ENCODE measurements at regions not wholly inside any gene's neighbourhood (a gene's known extent, or its start where the extent isn't known, plus 50 kb on each side); places are given as distances from the start of the nearest gene placed in this dataset.

- no peak overlapping the region for H3K4me3 ChIP-seq (ENCODE audit: control insufficient read depth in 2 of 3, extremely low read depth in 1 of 3, insufficient read depth in 2 of 3, low read depth in 1 of 3, low read length in 3 of 3)
- TF ChIP-seq CTCF (optimal IDR thresholded peaks at IDR 0.05 in 1 of 3, IDR thresholded peaks at IDR 0.05 in 1 of 3, conservative IDR thresholded peaks at IDR 0.05 in 1 of 3; ENCODE audit: extremely low read depth in 1 of 3, insufficient read depth in 2 of 3, low read length in 3 of 3) (no peak), EZH2 (IDR thresholded peaks at IDR 0.05; ENCODE audit: low read length) (no peak)
- H3K4me1 ChIP-seq (ENCODE audit: control insufficient read depth, extremely low read depth, insufficient read depth, low read length) = peaks cover 7% of the 10 kb centered on the region
- H3K4me2 ChIP-seq (ENCODE audit: control insufficient read depth, extremely low read depth, insufficient read depth, low read depth, low read length) = no peak overlapping the region
- H3K9me3 ChIP-seq (ENCODE audit: control insufficient read depth, low read depth, low read length) = no peaks in the 10 kb centered on the region
- H4K20me1 ChIP-seq (ENCODE audit: control insufficient read depth, extremely low read depth, insufficient read depth, low read length) = no peaks in the 10 kb centered on the region
- no peak overlapping the region for H2AFZ ChIP-seq (ENCODE audit: control insufficient read depth, low read length)
- no peaks in the 10 kb centered on the region for H3K36me3 ChIP-seq (ENCODE audit: control insufficient read depth in 2 of 2, extremely low read depth in 1 of 2, insufficient read depth in 2 of 2, low read length in 2 of 2)
- FAIRE-seq = no peak
- dilution Hi-C loops (cut with MboI; ENCODE audit: extremely low pct_ligation_motif_present, low sequenced_read_pairs) = no loop called here
- H3K79me2 ChIP-seq (ENCODE audit: control insufficient read depth, insufficient read depth, low read length) = no peaks in the 10 kb centered on the region
- H3K9me1 ChIP-seq (ENCODE audit: control insufficient read depth, extremely low read depth, insufficient read depth, low read length) = no peaks in the 10 kb centered on the region
- DNase-seq (ENCODE audit: low read depth, low spot score) = no peak
- H3K9ac ChIP-seq (ENCODE audit: control insufficient read depth, extremely low read depth, insufficient read depth, low read length) = no peak overlapping the region
- H3K27me3 ChIP-seq (ENCODE audit: control insufficient read depth, extremely low read depth, insufficient read depth, low read length) = no peaks in the 10 kb centered on the region
- H3K27ac ChIP-seq (ENCODE audit: control insufficient read depth, insufficient read depth, low read length) = no peak overlapping the region
Measured at GRCh38 chr9:81772144-81772543, 82.8 kb upstream of the TLE1 start.

GRCh38 chr9:81776390-81776789 lies 87.0 kb upstream of the TLE1 start:
- DNase-seq (ENCODE audit: low read depth, low spot score) (no peak), FAIRE-seq (no peak)
- Histone ChIP-seq H3K9ac (ENCODE audit: control insufficient read depth, extremely low read depth, insufficient read depth, low read length) (no peak overlapping the region), H3K27me3 (ENCODE audit: control insufficient read depth, extremely low read depth, insufficient read depth, low read length) (no peaks in the 10 kb centered on the region), H3K4me3 (ENCODE audit: control insufficient read depth in 2 of 3, extremely low read depth in 1 of 3, insufficient read depth in 2 of 3, low read depth in 1 of 3, low read length in 3 of 3) (no peak overlapping the region), H4K20me1 (ENCODE audit: control insufficient read depth, extremely low read depth, insufficient read depth, low read length) (no peaks in the 10 kb centered on the region), H3K27ac (ENCODE audit: control insufficient read depth, insufficient read depth, low read length) (no peak overlapping the region), H3K36me3 (ENCODE audit: control insufficient read depth in 2 of 2, extremely low read depth in 1 of 2, insufficient read depth in 2 of 2, low read length in 2 of 2) (no peaks in the 10 kb centered on the region), H3K9me1 (ENCODE audit: control insufficient read depth, extremely low read depth, insufficient read depth, low read length) (no peaks in the 10 kb centered on the region), H2AFZ (ENCODE audit: control insufficient read depth, low read length) (no peak overlapping the region), H3K9me3 (ENCODE audit: control insufficient read depth, low read depth, low read length) (no peaks in the 10 kb centered on the region), H3K4me1 (ENCODE audit: control insufficient read depth, extremely low read depth, insufficient read depth, low read length) (peaks cover 7% of the 10 kb centered on the region), H3K79me2 (ENCODE audit: control insufficient read depth, insufficient read depth, low read length) (no peaks in the 10 kb centered on the region), H3K4me2 (ENCODE audit: control insufficient read depth, extremely low read depth, insufficient read depth, low read depth, low read length) (no peak overlapping the region)
- TF ChIP-seq EZH2 (IDR thresholded peaks at IDR 0.05; ENCODE audit: low read length) (no peak), CTCF (optimal IDR thresholded peaks at IDR 0.05 in 1 of 3, IDR thresholded peaks at IDR 0.05 in 1 of 3, conservative IDR thresholded peaks at IDR 0.05 in 1 of 3; ENCODE audit: extremely low read depth in 1 of 3, insufficient read depth in 2 of 3, low read length in 3 of 3) (no peak)
- dilution Hi-C loops (cut with MboI; ENCODE audit: extremely low pct_ligation_motif_present, low sequenced_read_pairs) = no loop called here
